C4-2B (cell line): ENCODE measurements at regions not wholly inside any gene's neighbourhood (a gene's known extent, or its start where the extent isn't known, plus 50 kb on each side); places are given as distances from the start of the nearest gene placed in this dataset.

Source experiments
- ZFX ChIP-seq: fragments of 450-650 bp; IDR thresholded peaks from 2 replicates; pipeline ENCODE4 v1.6.1; 2017
- TF ChIP-seq, protein P1 (sequence below): fragments of 450-650 bp; conservative IDR thresholded peaks from 2 replicates; pipeline ENCODE4 v1.5.1; 2017; ENCODE audit warnings: mild to moderate bottlenecking

- TF ChIP-seq, protein P1, sequence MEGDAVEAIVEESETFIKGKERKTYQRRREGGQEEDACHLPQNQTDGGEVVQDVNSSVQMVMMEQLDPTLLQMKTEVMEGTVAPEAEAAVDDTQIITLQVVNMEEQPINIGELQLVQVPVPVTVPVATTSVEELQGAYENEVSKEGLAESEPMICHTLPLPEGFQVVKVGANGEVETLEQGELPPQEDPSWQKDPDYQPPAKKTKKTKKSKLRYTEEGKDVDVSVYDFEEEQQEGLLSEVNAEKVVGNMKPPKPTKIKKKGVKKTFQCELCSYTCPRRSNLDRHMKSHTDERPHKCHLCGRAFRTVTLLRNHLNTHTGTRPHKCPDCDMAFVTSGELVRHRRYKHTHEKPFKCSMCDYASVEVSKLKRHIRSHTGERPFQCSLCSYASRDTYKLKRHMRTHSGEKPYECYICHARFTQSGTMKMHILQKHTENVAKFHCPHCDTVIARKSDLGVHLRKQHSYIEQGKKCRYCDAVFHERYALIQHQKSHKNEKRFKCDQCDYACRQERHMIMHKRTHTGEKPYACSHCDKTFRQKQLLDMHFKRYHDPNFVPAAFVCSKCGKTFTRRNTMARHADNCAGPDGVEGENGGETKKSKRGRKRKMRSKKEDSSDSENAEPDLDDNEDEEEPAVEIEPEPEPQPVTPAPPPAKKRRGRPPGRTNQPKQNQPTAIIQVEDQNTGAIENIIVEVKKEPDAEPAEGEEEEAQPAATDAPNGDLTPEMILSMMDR = no peak
- no peak for TF ChIP-seq ZFX
Observed at GRCh38 chr4:111671756-111672155, 473.5 kb upstream of the FAM241A start.
